Large intestine (tissue), 3 donors: ENCODE measurements at regions not wholly inside any gene's neighbourhood (a gene's known extent, or its start where the extent isn't known, plus 50 kb on each side); places are given as distances from the start of the nearest gene placed in this dataset.

Experiments used
- DNase-seq, 2 donors: peaks; one replicate each; pipeline versions ENCODE4 v3.0.0 to v3.0.0-alpha.2; 2013
- H3K27ac ChIP-seq: one replicate; pipeline ENCODE4 v1.5.1; 2013; ENCODE audit warnings: low read length
- H3K27me3 ChIP-seq: 2 replicates; pipeline ENCODE4 v1.6.1; 2013; ENCODE audit warnings: low read length; ENCODE audit not compliant: control insufficient read depth, insufficient read depth
- H3K36me3 ChIP-seq: 2 replicates; pipeline ENCODE4 v1.6.1; 2013; ENCODE audit warnings: low read length; ENCODE audit not compliant: control insufficient read depth, insufficient read depth
- H3K4me1 ChIP-seq: one replicate; pipeline ENCODE4 v1.6.1; 2013; ENCODE audit warnings: low read length; ENCODE audit not compliant: control insufficient read depth, insufficient read depth
- H3K4me3 ChIP-seq: one replicate; pipeline ENCODE4 v1.5.1; 2013; ENCODE audit warnings: low read length
- H3K9me3 ChIP-seq: one replicate; pipeline ENCODE4 v1.6.1; 2013; ENCODE audit warnings: mild to moderate bottlenecking, low read depth, low read length, moderate library complexity; ENCODE audit not compliant: control insufficient read depth
- whole genome bisulfite sequencing: methylation state at CpG from one replicate; pipeline ENCODE4 v1.1.5; 2013; ENCODE audit warnings: low lambda C conversion rate; ENCODE audit not compliant: insufficient coverage; 5-methylcytosine and 5-hydroxymethylcytosine counted together

- no peaks in the 10 kb centered on the region for H3K27me3 ChIP-seq
- no peaks in the 10 kb centered on the region for H3K36me3 ChIP-seq
- DNase-seq = no peak
- H3K4me1 ChIP-seq = no peaks in the 10 kb centered on the region
- H3K4me3 ChIP-seq = no peak overlapping the region
- H3K9me3 ChIP-seq = no peaks in the 10 kb centered on the region
- H3K27ac ChIP-seq = no peak overlapping the region
These were observed 62.0 kb downstream of the HFE start for GRCh38 chr6:26149240-26149639.

GRCh38 chr6:26152226-26153101, 65.2 kb downstream of the HFE start:
- Histone ChIP-seq H3K27me3 (no peaks in the 10 kb centered on the region), H3K9me3 (no peaks in the 10 kb centered on the region), H3K4me3 (no peak overlapping the region), H3K4me1 (no peaks in the 10 kb centered on the region), H3K27ac (no peak overlapping the region), H3K36me3 (no peaks in the 10 kb centered on the region)
- peak in 1 of 2 donors; percentile 24 for DNase-seq
- 83% methylated on average over 2 of the region's 6 CpGs for WGBS

GRCh38 chr6:26155061-26155930, 68.1 kb downstream of the HFE start:
- Histone ChIP-seq H3K4me3 (peak overlapping the region; percentile 81), H3K36me3 (no peaks in the 10 kb centered on the region), H3K4me1 (peaks cover 4% of the 10 kb centered on the region), H3K27ac (peak overlapping the region; percentile 80), H3K9me3 (no peaks in the 10 kb centered on the region), H3K27me3 (no peaks in the 10 kb centered on the region)
- WGBS = 0% methylated on average over 1 of the region's 9 CpGs
- DNase-seq = peak in 1 of 2 donors; percentile 67

- peak; percentile 94 to 98 for DNase-seq
- Histone ChIP-seq H3K27me3 (no peaks in the 10 kb centered on the region), H3K4me3 (peak overlapping the region; percentile 81), H3K4me1 (peaks cover 4% of the 10 kb centered on the region), H3K27ac (peak overlapping the region; percentile 80), H3K9me3 (no peaks in the 10 kb centered on the region), H3K36me3 (no peaks in the 10 kb centered on the region)
- WGBS = no CpG with 5 or more reads among the region's 61 CpGs
These were observed 69.0 kb downstream of the HFE start for GRCh38 chr6:26156105-26156849.

DNA sequence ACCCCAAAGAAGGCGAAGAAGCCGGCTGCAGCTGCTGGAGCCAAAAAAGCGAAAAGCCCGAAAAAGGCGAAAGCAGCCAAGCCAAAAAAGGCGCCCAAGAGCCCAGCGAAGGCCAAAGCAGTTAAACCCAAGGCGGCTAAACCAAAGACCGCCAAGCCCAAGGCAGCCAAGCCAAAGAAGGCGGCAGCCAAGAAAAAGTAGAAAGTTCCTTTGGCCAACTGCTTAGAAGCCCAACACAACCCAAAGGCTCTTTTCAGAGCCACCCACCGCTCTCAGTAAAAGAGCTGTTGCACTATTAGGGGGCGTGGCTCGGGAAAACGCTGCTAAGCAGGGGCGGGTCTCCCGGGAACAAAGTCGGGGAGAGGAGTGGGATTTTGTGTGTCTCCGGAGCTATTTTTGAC, 69.6 kb downstream of the HFE start:
- Histone ChIP-seq H3K4me1 (peaks cover 4% of the 10 kb centered on the region), H3K27me3 (no peaks in the 10 kb centered on the region), H3K4me3 (peak overlapping the region; percentile 81), H3K9me3 (no peaks in the 10 kb centered on the region), H3K36me3 (no peaks in the 10 kb centered on the region), H3K27ac (peak overlapping the region; percentile 80)
- no CpG with 5 or more reads among the region's 18 CpGs for WGBS
- DNase-seq = peak in 1 of 2 donors; percentile 73

GRCh38 chr6:26157251-26158075, 70.2 kb downstream of the HFE start:
- Histone ChIP-seq H3K9me3 (no peaks in the 10 kb centered on the region), H3K4me3 (peak overlapping the region; percentile 81), H3K27ac (peak overlapping the region; percentile 80), H3K36me3 (no peaks in the 10 kb centered on the region), H3K4me1 (peaks cover 4% of the 10 kb centered on the region), H3K27me3 (no peaks in the 10 kb centered on the region)
- WGBS = 0% methylated on average over 3 of the region's 29 CpGs
- peak; percentile 98 to 99 for DNase-seq

GRCh38 chr6:26158076-26158580, 70.9 kb downstream of the HFE start:
- no CpG with 5 or more reads among the region's 30 CpGs for WGBS
- no peaks in the 10 kb centered on the region for H3K27me3 ChIP-seq
- peaks cover 4% of the 10 kb centered on the region for H3K4me1 ChIP-seq
- peak overlapping the region; percentile 87 for H3K27ac ChIP-seq
- H3K9me3 ChIP-seq = no peaks in the 10 kb centered on the region
- DNase-seq = no peak
- H3K4me3 ChIP-seq = peak overlapping the region; percentile 60
- H3K36me3 ChIP-seq = no peaks in the 10 kb centered on the region

- peak overlapping the region; percentile 60 for H3K4me3 ChIP-seq
- H3K27ac ChIP-seq = peak overlapping the region; percentile 87
- no peaks in the 10 kb centered on the region for H3K9me3 ChIP-seq
- H3K27me3 ChIP-seq = no peaks in the 10 kb centered on the region
- WGBS = 0% methylated on average over 1 of the region's 21 CpGs
- DNase-seq = peak; percentile 60 to 76
- H3K36me3 ChIP-seq = peaks cover 4% of the 10 kb centered on the region
- peaks cover 4% of the 10 kb centered on the region for H3K4me1 ChIP-seq
These were observed 71.5 kb downstream of the HFE start for GRCh38 chr6:26158581-26159356.
